GM13977 (cell line): ENCODE measurements at regions not wholly inside any gene's neighbourhood (a gene's known extent, or its start where the extent isn't known, plus 50 kb on each side); places are given as distances from the start of the nearest gene placed in this dataset.

Experiments
- DNase-seq: peaks from one replicate; pipeline ENCODE4 v3.0.0; 2012; ENCODE audit warnings: low spot score
- CTCF ChIP-seq: IDR thresholded peaks from 2 replicates; pipeline ENCODE4 v1.5.1; 2012; ENCODE audit warnings: mild to moderate bottlenecking, control low read depth; ENCODE audit not compliant: insufficient read depth; ENCODE audit errors: extremely low read depth, missing control alignments
- in situ Hi-C: fragments of 300-500 bp; cut with MboI; formaldehyde crosslinking; loops from one replicate; pipeline ENCODE4 v1.12.0; 2022; ENCODE audit warnings: low sequenced_read_pairs, low pct_unique_long_range_greater_than_20kb, mixed read lengths, inconsistent platforms; ENCODE audit not compliant: unreplicated experiment

- no peak for TF ChIP-seq CTCF
- in situ Hi-C loops: loop anchor here (25.0 kb wide), 1 partner anchor 335 kb away; no protein-coding TSS in a partner anchor
- DNase-seq: no peak
Measured at GRCh38 chr21:35222021-35222420, 172.9 kb upstream of the RUNX1 start.

- in situ Hi-C loops: loop anchor here (25.0 kb wide), 1 partner anchor 333 kb away; no protein-coding TSS in a partner anchor
- no peak for TF ChIP-seq CTCF
- DNase-seq: no peak
Measured at GRCh38 chr21:35220301-35220700, 171.2 kb upstream of the RUNX1 start.

- no peak for TF ChIP-seq CTCF
- no peak for DNase-seq
- in situ Hi-C loops: loop anchor here (25.0 kb wide), 1 partner anchor 332 kb away; no protein-coding TSS in a partner anchor
Measured at GRCh38 chr21:35219719-35220118, 170.6 kb upstream of the RUNX1 start.

GRCh38 chr21:35219291-35219690, 170.2 kb upstream of the RUNX1 start:
- TF ChIP-seq CTCF: no peak
- DNase-seq: no peak
- in situ Hi-C loops: loop anchor here (25.0 kb wide), 1 partner anchor 332 kb away; no protein-coding TSS in a partner anchor

- DNase-seq: no peak
- no peak for TF ChIP-seq CTCF
- in situ Hi-C loops: loop anchor here (25.0 kb wide), 1 partner anchor 330 kb away; no protein-coding TSS in a partner anchor
Measured at GRCh38 chr21:35217504-35218060, 168.5 kb upstream of the RUNX1 start.

- in situ Hi-C loops: loop anchor here (25.0 kb wide), 1 partner anchor 330 kb away; no protein-coding TSS in a partner anchor
- no peak for TF ChIP-seq CTCF
- no peak for DNase-seq
Measured at GRCh38 chr21:35216996-35217395, 167.9 kb upstream of the RUNX1 start.

- DNase-seq: no peak
- in situ Hi-C loops: loop anchor here (25.0 kb wide), 1 partner anchor 329 kb away; no protein-coding TSS in a partner anchor
- TF ChIP-seq CTCF: no peak
Measured at GRCh38 chr21:35215870-35216269, 166.8 kb upstream of the RUNX1 start.
